Hepatocyte (in vitro differentiated cells): ENCODE measurements at regions not wholly inside any gene's neighbourhood (a gene's known extent, or its start where the extent isn't known, plus 50 kb on each side); places are given as distances from the start of the nearest gene placed in this dataset.
"Not testable (repeated sequence)": the region's sequence is repeated elsewhere in the genome, so short reads cannot be mapped to it uniquely, and the experiment has no call there.

Source experiments
- DNase-seq: peaks from one replicate; pipeline ENCODE4 v3.0.0-alpha.2; 2016; ENCODE audit warnings: low spot score
- H2AFZ ChIP-seq: fragments of 200-600 bp; sonication (generic); 2 replicates; pipeline ENCODE4 v1.6.0; 2016; ENCODE audit warnings: antibody characterized with exemption, mild to moderate bottlenecking
- H3K27ac ChIP-seq: fragments of 200-600 bp; sonication (generic); 2 replicates; pipeline ENCODE4 v1.5.1; 2016; ENCODE audit warnings: mild to moderate bottlenecking
- H3K27me3 ChIP-seq: fragments of 200-600 bp; sonication (generic); 2 replicates; pipeline ENCODE4 v1.6.1; 2016
- H3K36me3 ChIP-seq: fragments of 200-600 bp; sonication (generic); replicated peaks from 2 replicates; pipeline ENCODE4 v1.5.1; 2016; ENCODE audit warnings: low read depth; ENCODE audit not compliant: insufficient read depth
- H3K4me1 ChIP-seq: fragments of 200-600 bp; sonication (generic); 2 replicates; pipeline ENCODE4 v1.5.1; 2016; ENCODE audit warnings: mild to moderate bottlenecking, moderate library complexity; ENCODE audit not compliant: insufficient read depth
- H3K4me2 ChIP-seq: fragments of 200-600 bp; sonication (generic); 2 replicates; pipeline ENCODE4 v1.6.0; 2016
- H3K4me3 ChIP-seq: fragments of 200-600 bp; sonication (generic); 2 replicates; pipeline ENCODE4 v1.5.1; 2016; ENCODE audit warnings: mild to moderate bottlenecking
- H3K79me2 ChIP-seq: fragments of 200-600 bp; sonication (generic); 2 replicates; pipeline ENCODE4 v1.6.0; 2017; ENCODE audit warnings: mild to moderate bottlenecking
- H3K9me2 ChIP-seq: fragments of 200-600 bp; sonication (generic); replicated peaks from 2 replicates; pipeline ENCODE4 v1.6.0; 2017; ENCODE audit warnings: mild to moderate bottlenecking; ENCODE audit not compliant: insufficient read depth
- H3K9me3 ChIP-seq: fragments of 200-600 bp; sonication (generic); 2 replicates; pipeline ENCODE4 v1.5.1; 2016; ENCODE audit warnings: low read depth, mild to moderate bottlenecking
- H4K20me1 ChIP-seq: fragments of 200-600 bp; sonication (generic); 2 replicates; pipeline ENCODE4 v1.6.0; 2016; ENCODE audit warnings: mild to moderate bottlenecking; ENCODE audit not compliant: insufficient read depth, poor library complexity, severe bottlenecking
- EZH2 ChIP-seq: fragments of 200-600 bp; sonication (generic); IDR thresholded peaks from 2 replicates; pipeline ENCODE4 v1.6.1; 2016; ENCODE audit warnings: antibody characterized with exemption, mild to moderate bottlenecking, borderline replicate concordance
- EZH2phosphoT487 ChIP-seq: fragments of 200-600 bp; sonication (generic); IDR thresholded peaks from one replicate; pipeline ENCODE4 v1.6.1; 2018; ENCODE audit warnings: antibody characterized with exemption, mild to moderate bottlenecking, low read depth, moderate library complexity; ENCODE audit not compliant: unreplicated experiment, severe bottlenecking
- WGBS: methylation state at CpG from one replicate; pipeline ENCODE4 v1.1.6; 2016; ENCODE audit warnings: low lambda C conversion rate; ENCODE audit errors: missing lambda C conversion rate; 5-methylcytosine and 5-hydroxymethylcytosine counted together
- TF ChIP-seq, protein P1 (sequence below): fragments of 200-600 bp; sonication (generic); IDR thresholded peaks from 2 replicates; pipeline ENCODE4 v1.5.1; 2016; ENCODE audit warnings: antibody characterized with exemption, mild to moderate bottlenecking; ENCODE audit not compliant: poor library complexity

DNA sequence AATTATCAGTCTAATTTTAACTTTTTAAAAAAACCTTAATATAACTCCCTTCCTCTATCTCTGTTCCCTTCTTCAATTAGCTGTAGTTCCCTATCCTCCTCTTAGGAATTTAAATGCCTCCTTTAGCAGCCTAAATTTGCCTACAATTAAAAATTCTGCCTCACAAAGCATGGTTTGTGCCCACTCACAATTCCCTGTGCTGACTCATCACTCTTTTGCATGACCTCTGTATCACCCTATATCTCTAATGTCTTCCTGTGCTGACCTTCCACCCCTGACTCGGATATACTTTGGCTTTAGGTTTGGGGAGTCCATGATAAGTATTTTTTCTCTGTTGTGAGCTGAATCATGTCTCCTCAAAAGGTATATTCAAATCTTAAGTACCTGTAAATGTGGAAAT is 253.6 kb downstream of the RNF144B start:
- DNase-seq: no peak
- Histone ChIP-seq H3K27ac (no peak overlapping the region), H3K79me2 (no peaks in the 10 kb centered on the region), H4K20me1 (no peaks in the 10 kb centered on the region), H3K9me3 (no peaks in the 10 kb centered on the region), H3K4me3 (no peak overlapping the region), H3K27me3 (no peaks in the 10 kb centered on the region), H3K4me1 (no peaks in the 10 kb centered on the region), H3K36me3 (no peaks in the 10 kb centered on the region), H2AFZ (no peak overlapping the region), H3K4me2 (no peak overlapping the region), H3K9me2 (no peaks in the 10 kb centered on the region)
- 68% methylated on average over 1 of the region's 1 CpG for WGBS
- no peak for TF ChIP-seq EZH2
- no peak for TF ChIP-seq EZH2phosphoT487
- TF ChIP-seq, protein P1, sequence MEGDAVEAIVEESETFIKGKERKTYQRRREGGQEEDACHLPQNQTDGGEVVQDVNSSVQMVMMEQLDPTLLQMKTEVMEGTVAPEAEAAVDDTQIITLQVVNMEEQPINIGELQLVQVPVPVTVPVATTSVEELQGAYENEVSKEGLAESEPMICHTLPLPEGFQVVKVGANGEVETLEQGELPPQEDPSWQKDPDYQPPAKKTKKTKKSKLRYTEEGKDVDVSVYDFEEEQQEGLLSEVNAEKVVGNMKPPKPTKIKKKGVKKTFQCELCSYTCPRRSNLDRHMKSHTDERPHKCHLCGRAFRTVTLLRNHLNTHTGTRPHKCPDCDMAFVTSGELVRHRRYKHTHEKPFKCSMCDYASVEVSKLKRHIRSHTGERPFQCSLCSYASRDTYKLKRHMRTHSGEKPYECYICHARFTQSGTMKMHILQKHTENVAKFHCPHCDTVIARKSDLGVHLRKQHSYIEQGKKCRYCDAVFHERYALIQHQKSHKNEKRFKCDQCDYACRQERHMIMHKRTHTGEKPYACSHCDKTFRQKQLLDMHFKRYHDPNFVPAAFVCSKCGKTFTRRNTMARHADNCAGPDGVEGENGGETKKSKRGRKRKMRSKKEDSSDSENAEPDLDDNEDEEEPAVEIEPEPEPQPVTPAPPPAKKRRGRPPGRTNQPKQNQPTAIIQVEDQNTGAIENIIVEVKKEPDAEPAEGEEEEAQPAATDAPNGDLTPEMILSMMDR: no peak

DNA sequence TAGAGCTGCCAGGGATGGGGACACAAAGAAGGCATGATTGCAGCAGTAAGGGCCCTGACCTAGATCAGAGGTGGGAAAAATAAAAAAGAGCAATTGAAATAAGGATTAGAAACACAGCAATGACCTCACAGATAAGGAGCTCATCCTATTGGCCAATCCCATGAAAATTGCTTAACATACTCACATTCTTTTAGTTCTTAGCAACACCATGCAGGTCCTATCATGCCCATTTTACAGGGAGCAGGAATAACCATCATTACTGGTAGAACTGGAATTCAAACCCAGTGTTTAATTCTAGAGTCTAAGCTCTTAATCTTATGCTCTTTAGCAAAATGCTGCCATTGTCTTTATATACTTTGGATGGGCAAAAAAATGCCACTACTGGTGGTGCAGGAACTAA is 267.7 kb downstream of the RNF144B start:
- TF ChIP-seq EZH2phosphoT487: no peak
- no peak for TF ChIP-seq EZH2
- TF ChIP-seq, protein P1: no peak
- H3K27me3 ChIP-seq: peaks cover 5% of the 10 kb centered on the region
- no peak overlapping the region for H3K4me2 ChIP-seq
- no peaks in the 10 kb centered on the region for H3K79me2 ChIP-seq
- H3K27ac ChIP-seq: no peak overlapping the region
- no peaks in the 10 kb centered on the region for H3K4me1 ChIP-seq
- no peaks in the 10 kb centered on the region for H4K20me1 ChIP-seq
- no peak overlapping the region for H3K4me3 ChIP-seq
- no peaks in the 10 kb centered on the region for H3K36me3 ChIP-seq
- no peak overlapping the region for H2AFZ ChIP-seq
- no peaks in the 10 kb centered on the region for H3K9me3 ChIP-seq
- H3K9me2 ChIP-seq: no peaks in the 10 kb centered on the region
- no peak for DNase-seq

DNA sequence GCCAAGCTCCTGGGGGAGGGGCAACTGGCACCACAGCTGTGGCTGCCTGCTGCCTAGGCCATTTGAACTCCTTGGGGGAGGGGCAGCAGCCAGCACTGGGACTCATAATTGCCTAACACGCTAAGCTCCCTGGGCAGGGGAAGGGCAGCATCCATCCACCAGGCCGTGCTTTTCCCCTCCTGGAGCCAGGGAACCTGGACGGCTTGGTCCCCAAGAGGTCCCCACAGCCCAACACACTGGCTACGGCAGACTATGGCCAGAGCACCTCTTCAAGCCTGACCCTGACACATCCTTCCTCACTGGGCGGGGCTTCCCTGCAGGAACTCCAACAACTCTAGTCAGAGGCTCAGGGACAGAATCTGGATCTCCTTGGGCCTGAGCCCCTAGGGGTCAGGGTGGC is 269.4 kb downstream of the RNF144B start:
- no peak overlapping the region for H2AFZ ChIP-seq
- H3K9me3 ChIP-seq: no peaks in the 10 kb centered on the region
- H3K27me3 ChIP-seq: no peaks in the 10 kb centered on the region
- H3K9me2 ChIP-seq: no peaks in the 10 kb centered on the region
- 84% methylated on average over 5 of the region's 5 CpGs for WGBS
- no peak overlapping the region for H3K27ac ChIP-seq
- no peaks in the 10 kb centered on the region for H3K79me2 ChIP-seq
- no peaks in the 10 kb centered on the region for H3K36me3 ChIP-seq
- TF ChIP-seq EZH2: no peak
- TF ChIP-seq, protein P1: no peak
- TF ChIP-seq EZH2phosphoT487: no peak
- no peak overlapping the region for H3K4me2 ChIP-seq
- no peaks in the 10 kb centered on the region for H3K4me1 ChIP-seq
- H4K20me1 ChIP-seq: no peaks in the 10 kb centered on the region
- no peak overlapping the region for H3K4me3 ChIP-seq
- no peak for DNase-seq

DNA sequence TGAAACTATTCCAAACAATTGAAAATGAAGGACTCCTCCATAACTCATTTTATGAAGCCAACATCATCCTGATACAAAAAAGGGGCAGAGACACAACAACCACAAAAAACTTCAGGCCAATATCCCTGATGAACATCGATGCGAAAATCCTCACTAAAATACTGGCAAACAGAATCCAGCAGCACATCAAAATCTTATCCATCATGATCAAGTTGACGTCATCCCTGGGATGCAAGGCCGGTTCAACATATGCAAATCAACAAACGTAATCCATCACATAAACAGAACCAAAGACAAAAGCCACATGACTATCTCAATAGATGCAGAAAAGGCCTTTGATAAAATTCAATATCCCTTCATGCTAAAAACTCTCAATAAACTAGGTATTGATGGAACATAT is 272.8 kb downstream of the RNF144B start:
- H4K20me1 ChIP-seq, H3K4me2 ChIP-seq, H3K27me3 ChIP-seq, H3K4me1 ChIP-seq, DNase-seq, H3K9me2 ChIP-seq, H3K9me3 ChIP-seq, H3K27ac ChIP-seq, H3K4me3 ChIP-seq, H2AFZ ChIP-seq, H3K36me3 ChIP-seq, H3K79me2 ChIP-seq: not testable (repeated sequence)
- 91% methylated on average over 5 of the region's 5 CpGs for WGBS
